ENCODE measurements at regions not wholly inside any gene's neighbourhood (a gene's known extent, or its start where the extent isn't known, plus 50 kb on each side); places are given as distances from the start of the nearest gene placed in this dataset.

DNA sequence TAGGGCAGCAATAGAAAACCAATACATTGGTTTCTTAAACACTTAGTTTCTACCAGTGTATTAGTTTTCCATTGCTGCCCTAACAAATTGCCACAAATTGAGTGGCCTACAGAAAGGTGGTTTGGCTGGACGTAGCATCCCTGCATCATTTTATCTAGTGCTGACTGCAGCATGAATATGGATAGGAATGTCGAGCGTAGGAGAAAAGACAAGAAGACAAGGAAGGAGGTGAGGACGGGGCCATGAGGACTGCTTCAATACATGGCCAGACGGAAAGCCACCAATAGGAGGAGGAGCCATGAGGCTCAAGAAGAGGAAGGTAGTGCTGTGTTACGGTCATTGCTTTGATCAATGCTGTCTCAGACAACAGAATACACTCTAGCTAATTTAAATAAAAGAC is 154.5 kb upstream of the NDUFV2 start:
- TF ChIP-seq, protein P1, sequence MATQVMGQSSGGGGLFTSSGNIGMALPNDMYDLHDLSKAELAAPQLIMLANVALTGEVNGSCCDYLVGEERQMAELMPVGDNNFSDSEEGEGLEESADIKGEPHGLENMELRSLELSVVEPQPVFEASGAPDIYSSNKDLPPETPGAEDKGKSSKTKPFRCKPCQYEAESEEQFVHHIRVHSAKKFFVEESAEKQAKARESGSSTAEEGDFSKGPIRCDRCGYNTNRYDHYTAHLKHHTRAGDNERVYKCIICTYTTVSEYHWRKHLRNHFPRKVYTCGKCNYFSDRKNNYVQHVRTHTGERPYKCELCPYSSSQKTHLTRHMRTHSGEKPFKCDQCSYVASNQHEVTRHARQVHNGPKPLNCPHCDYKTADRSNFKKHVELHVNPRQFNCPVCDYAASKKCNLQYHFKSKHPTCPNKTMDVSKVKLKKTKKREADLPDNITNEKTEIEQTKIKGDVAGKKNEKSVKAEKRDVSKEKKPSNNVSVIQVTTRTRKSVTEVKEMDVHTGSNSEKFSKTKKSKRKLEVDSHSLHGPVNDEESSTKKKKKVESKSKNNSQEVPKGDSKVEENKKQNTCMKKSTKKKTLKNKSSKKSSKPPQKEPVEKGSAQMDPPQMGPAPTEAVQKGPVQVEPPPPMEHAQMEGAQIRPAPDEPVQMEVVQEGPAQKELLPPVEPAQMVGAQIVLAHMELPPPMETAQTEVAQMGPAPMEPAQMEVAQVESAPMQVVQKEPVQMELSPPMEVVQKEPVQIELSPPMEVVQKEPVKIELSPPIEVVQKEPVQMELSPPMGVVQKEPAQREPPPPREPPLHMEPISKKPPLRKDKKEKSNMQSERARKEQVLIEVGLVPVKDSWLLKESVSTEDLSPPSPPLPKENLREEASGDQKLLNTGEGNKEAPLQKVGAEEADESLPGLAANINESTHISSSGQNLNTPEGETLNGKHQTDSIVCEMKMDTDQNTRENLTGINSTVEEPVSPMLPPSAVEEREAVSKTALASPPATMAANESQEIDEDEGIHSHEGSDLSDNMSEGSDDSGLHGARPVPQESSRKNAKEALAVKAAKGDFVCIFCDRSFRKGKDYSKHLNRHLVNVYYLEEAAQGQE (IDR thresholded peaks at IDR 0.05; ENCODE audit: insufficient read depth in 1 of 2, low read depth in 2 of 2, low read length in 1 of 2) = no peak
- no peak for TF ChIP-seq POLR2AphosphoS5 (IDR thresholded peaks at IDR 0.05; ENCODE audit: low read depth, low read length)
- no peak for TF ChIP-seq CTCF (IDR thresholded peaks at IDR 0.05)
- no peak for TF ChIP-seq TCF7L2 (IDR thresholded peaks at IDR 0.05; ENCODE audit: low read depth, low read length)
- TF ChIP-seq SIN3A (IDR thresholded peaks at IDR 0.05; ENCODE audit: borderline replicate concordance, insufficient read depth, low read depth, low read length) = no peak
- BruUV-seq (replicated peaks) = no TSS peak
- no peaks in the 10 kb centered on the region for H3K27me3 ChIP-seq (ENCODE audit: control insufficient read depth, insufficient read depth, low read length)
- POLR2A ChIA-PET = no interaction called here
- peaks cover 3% of the 10 kb centered on the region; the same call in 1 of the 2 replicates for H3K9me3 ChIP-seq (ENCODE audit: control insufficient read depth, insufficient read depth, low read depth, low read length)
- H3K27ac ChIP-seq (ENCODE audit: low read length) = no peak overlapping the region
- CTCF ChIA-PET = no interaction called here
- in situ Hi-C loops (cut with HindIII; ENCODE audit: low pct_unique_long_range_greater_than_20kb, low sequenced_read_pairs) (no loop called here), intact Hi-C loops (cut with micrococcal nuclease; ENCODE audit: unreplicated experiment) (no loop called here)
- no peak for ATAC-seq
- no peak overlapping the region for H3K4me3 ChIP-seq (ENCODE audit: low read depth in 2 of 2, low read length in 2 of 2)
- peaks cover 6% of the 10 kb centered on the region; the same call in 1 of the 2 replicates for H3K4me1 ChIP-seq (ENCODE audit: control insufficient read depth, insufficient read depth, low read length)
- H3K36me3 ChIP-seq (ENCODE audit: control insufficient read depth, insufficient read depth, low read length) = no peaks in the 10 kb centered on the region
- no peak for DNase-seq (ENCODE audit: low read depth, low spot score)

- Histone ChIP-seq H3K36me3 (ENCODE audit: control insufficient read depth, insufficient read depth, low read length) (no peaks in the 10 kb centered on the region), H3K27ac (ENCODE audit: low read length) (no peak overlapping the region), H3K9me3 (ENCODE audit: control insufficient read depth, insufficient read depth, low read depth, low read length) (peaks cover 3% of the 10 kb centered on the region; the same call in 1 of the 2 replicates), H3K4me3 (ENCODE audit: low read depth in 2 of 2, low read length in 2 of 2) (no peak overlapping the region; a peak in 1 of 4 replicates), H3K4me1 (ENCODE audit: control insufficient read depth, insufficient read depth, low read length) (peaks cover 6% of the 10 kb centered on the region; the same call in 1 of the 2 replicates), H3K27me3 (ENCODE audit: control insufficient read depth, insufficient read depth, low read length) (no peaks in the 10 kb centered on the region)
- POLR2A ChIA-PET = no interaction called here
- no TSS peak for BruUV-seq (replicated peaks)
- TF ChIP-seq POLR2AphosphoS5 (IDR thresholded peaks at IDR 0.05; ENCODE audit: low read depth, low read length) (no peak), SIN3A (IDR thresholded peaks at IDR 0.05; ENCODE audit: borderline replicate concordance, insufficient read depth, low read depth, low read length) (no peak), TCF7L2 (IDR thresholded peaks at IDR 0.05; ENCODE audit: low read depth, low read length) (no peak), CTCF (IDR thresholded peaks at IDR 0.05) (no peak)
- TF ChIP-seq, protein P1 (IDR thresholded peaks at IDR 0.05; ENCODE audit: insufficient read depth in 1 of 2, low read depth in 2 of 2, low read length in 1 of 2) = no peak
- in situ Hi-C loops (cut with HindIII; ENCODE audit: low pct_unique_long_range_greater_than_20kb, low sequenced_read_pairs) = no loop called here
- DNase-seq (ENCODE audit: low read depth, low spot score) (no peak), ATAC-seq (peak; percentile 73)
- CTCF ChIA-PET = no interaction called here
- intact Hi-C loops (cut with micrococcal nuclease; ENCODE audit: unreplicated experiment) = no loop called here
Measured at GRCh38 chr18:8948471-8949149, 153.9 kb upstream of the NDUFV2 start.

Measured in Panc1 (cell line).